ENCODE measurements at regions not wholly inside any gene's neighbourhood (a gene's known extent, or its start where the extent isn't known, plus 50 kb on each side); places are given as distances from the start of the nearest gene placed in this dataset.

DNA sequence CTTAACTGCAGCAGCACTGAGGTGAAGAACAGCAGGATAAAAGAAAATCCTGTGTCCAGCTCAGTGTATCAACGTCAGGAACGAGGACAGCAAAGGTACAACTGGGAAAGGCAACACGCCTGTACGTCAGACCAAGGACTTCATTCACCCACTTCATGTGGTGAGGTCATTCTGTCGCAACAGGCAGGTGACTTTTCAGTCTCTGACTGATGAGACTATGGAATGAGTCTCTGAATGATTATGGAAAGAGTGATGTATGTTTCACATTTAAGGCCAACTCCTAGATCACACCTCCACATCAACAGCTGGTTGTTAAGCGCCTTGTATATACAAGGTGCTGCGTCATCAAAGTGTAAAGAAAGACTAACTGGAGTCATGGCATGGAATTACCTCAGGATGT lies 297.6 kb upstream of the SP8 start:
- TF ChIP-seq, protein P1, sequence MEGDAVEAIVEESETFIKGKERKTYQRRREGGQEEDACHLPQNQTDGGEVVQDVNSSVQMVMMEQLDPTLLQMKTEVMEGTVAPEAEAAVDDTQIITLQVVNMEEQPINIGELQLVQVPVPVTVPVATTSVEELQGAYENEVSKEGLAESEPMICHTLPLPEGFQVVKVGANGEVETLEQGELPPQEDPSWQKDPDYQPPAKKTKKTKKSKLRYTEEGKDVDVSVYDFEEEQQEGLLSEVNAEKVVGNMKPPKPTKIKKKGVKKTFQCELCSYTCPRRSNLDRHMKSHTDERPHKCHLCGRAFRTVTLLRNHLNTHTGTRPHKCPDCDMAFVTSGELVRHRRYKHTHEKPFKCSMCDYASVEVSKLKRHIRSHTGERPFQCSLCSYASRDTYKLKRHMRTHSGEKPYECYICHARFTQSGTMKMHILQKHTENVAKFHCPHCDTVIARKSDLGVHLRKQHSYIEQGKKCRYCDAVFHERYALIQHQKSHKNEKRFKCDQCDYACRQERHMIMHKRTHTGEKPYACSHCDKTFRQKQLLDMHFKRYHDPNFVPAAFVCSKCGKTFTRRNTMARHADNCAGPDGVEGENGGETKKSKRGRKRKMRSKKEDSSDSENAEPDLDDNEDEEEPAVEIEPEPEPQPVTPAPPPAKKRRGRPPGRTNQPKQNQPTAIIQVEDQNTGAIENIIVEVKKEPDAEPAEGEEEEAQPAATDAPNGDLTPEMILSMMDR (IDR thresholded peaks at IDR 0.05; ENCODE audit: low read depth, low read length, missing control alignments): no peak
- DNase-seq (ENCODE audit: extremely low read depth, low read depth): no peak
- no peak overlapping the region for H3K4me3 ChIP-seq (replicated peaks; ENCODE audit: low read depth, low read length)

DNA sequence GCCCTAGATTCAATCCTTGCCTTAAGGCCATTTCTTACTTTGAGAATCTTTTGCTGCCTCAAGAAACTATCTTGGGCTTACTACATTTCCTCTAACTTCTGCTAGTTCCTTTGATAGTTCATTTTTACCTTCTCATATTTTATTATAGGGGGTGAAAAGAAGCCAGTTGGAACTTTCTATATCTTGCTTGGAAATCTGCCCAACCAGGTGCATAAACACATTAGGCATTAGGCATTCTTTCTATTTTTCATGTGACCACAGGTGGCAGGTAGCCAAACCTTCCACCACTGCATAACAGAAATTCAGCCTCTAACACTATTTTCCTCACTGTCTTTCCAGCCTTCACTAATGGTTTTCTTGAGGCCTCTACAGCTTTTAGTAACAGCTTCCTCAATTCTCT lies 300.0 kb upstream of the SP8 start:
- no peak for DNase-seq (ENCODE audit: extremely low read depth, low read depth)
- no peak overlapping the region for H3K4me3 ChIP-seq (replicated peaks; ENCODE audit: low read depth, low read length)
- TF ChIP-seq, protein P1 (IDR thresholded peaks at IDR 0.05; ENCODE audit: low read depth, low read length, missing control alignments): no peak

DNA sequence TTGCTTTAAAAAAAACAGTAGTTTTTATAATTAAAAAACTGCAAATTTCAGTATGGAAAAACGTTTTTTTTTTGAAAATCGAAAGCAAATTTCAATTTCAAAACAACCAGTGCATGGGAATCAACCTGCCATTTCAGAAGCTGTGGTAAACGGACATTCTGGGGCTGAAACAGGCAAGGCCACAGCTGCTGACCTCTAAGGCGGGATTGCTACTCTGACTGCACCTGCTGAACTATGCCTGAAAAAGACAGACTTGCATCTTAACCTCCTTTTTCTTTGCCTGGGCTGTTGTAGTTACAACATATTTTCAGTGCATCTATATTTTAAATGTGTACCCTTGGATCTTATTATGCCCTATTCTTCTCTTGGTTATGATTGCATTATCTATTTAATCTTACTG lies 303.0 kb upstream of the SP8 start:
- TF ChIP-seq, protein P1 (IDR thresholded peaks at IDR 0.05; ENCODE audit: low read depth, low read length, missing control alignments): no peak
- H3K4me3 ChIP-seq (replicated peaks; ENCODE audit: low read depth, low read length): no peak overlapping the region
- DNase-seq (ENCODE audit: extremely low read depth, low read depth): no peak

DNA sequence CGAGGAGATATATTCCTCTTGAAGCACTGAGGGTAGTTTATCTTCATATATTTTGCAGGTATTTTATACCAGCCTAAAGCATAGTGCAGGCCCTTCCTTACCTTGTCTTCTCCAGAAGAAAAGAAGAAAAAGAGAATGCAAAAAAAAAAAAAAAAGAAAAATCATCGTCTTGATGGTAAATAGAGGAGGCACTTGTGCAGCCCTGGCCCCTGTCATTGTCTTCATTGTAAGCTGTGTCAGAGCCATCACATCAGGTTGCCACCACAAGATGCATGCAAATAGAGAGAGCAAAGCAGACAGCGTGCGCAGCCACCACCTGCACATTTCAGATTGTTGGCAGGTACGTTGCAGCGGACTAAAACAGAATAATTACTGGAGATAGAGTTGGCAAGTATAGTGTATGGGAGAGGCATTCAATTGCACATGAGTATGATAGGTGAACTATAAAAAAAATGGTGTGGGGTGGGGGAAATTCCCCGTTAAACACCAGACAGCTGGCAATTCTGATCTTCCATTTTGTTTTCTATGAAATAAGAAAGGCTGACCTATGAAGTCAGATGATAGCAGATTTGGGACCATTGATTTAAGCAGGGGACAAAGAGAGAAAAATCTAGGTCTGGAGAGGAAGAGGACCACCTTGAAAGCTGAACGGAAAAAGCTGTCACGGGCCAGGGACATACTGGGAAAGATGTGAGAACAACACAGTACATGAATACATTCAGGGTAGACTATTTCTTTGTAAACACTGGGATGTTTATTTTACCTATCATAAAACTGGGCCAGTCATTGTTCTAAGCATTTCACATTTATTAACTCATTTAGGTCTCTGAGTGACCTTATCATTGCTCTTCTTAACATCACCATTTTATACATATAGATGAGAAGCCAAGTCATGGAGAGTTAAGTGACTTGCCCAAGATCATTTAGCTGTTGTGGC lies 306.3 kb upstream of the SP8 start:
- no peak for DNase-seq (ENCODE audit: extremely low read depth, low read depth)
- TF ChIP-seq, protein P1 (IDR thresholded peaks at IDR 0.05; ENCODE audit: low read depth, low read length, missing control alignments): no peak
- no peak overlapping the region for H3K4me3 ChIP-seq (replicated peaks; ENCODE audit: low read depth, low read length)

DNA sequence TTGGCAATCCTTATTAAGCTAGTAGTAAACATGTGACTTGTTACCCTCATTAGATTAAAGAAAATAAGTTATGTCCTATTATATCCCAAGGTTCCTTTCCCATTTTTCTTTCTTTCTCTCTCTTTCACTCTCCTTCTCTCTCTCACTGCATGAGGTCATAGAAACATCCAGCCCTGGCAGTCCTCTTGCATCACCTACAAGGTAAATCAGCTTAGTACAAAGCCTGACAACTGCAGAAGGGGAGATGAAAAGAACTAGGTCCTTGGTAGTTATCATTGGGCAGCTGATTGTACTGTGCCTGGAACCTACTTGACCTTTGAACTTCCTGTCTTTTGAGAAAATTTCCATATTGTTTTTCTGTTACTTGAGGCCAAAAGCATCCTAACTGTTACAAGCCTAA lies 307.9 kb upstream of the SP8 start:
- TF ChIP-seq, protein P1 (IDR thresholded peaks at IDR 0.05; ENCODE audit: low read depth, low read length, missing control alignments): no peak
- H3K4me3 ChIP-seq (replicated peaks; ENCODE audit: low read depth, low read length): no peak overlapping the region
- DNase-seq (ENCODE audit: extremely low read depth, low read depth): no peak

DNA sequence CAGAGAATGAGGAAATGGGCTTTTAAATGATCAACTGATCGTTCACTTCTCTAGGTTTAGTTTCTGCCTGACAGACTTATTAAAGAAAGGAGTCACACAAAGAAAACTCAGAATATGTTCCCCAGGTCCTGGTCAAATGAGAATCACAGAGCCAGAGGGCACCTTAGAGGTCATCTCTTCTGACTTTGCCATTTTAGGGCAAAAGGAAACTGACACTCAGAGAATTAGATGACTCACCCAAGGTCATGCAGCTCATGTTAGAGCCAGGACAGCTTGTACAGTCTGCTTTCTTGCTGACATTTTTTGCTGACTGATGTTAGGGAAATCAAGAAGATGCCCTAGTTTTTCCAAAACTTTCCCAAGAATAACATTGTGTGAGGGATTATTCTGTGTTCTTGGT lies 312.7 kb upstream of the SP8 start:
- no peak overlapping the region for H3K4me3 ChIP-seq (replicated peaks; ENCODE audit: low read depth, low read length)
- DNase-seq (ENCODE audit: extremely low read depth, low read depth): no peak
- TF ChIP-seq, protein P1 (IDR thresholded peaks at IDR 0.05; ENCODE audit: low read depth, low read length, missing control alignments): no peak

Measured in HFF-Myc (cell line).